GF-D8 (cell line): ENCODE measurements at regions not wholly inside any gene's neighbourhood (a gene's known extent, or its start where the extent isn't known, plus 50 kb on each side); places are given as distances from the start of the nearest gene placed in this dataset.
"Not testable (repeated sequence)": the region's sequence is repeated elsewhere in the genome, so short reads cannot be mapped to it uniquely, and the experiment has no call there.

ENCODE experiments used
- DNase-seq: peaks from one replicate; lab custom pipeline; 2025; lab: John Stamatoyannopoulos, UW

GRCh38 chr6:81002126-81002525 is 750.4 kb downstream of the TENT5A start:
- no peak for DNase-seq

- DNase-seq, result no peak
Observed at GRCh38 chr6:80991316-80991715, 761.2 kb downstream of the TENT5A start.

DNA sequence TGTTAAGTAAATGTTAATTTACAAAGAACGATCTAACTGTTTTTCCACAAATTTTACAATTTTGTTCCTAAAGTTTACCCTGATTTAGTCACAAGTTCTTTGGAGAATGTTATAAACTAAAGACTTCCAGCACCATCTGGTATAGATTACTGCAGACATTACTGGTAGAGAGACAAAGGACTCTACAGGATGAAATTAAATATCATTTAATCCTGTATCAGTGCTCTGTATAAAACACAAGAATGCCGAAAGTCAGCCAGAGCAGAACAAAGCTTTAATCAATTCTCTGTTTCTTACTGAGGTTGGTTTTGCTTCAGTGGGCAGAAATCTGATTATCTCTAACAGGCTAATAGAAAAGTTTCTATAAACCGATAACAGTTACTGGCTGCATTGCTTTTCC is 763.6 kb downstream of the TENT5A start:
- no peak for DNase-seq

- DNase-seq, result no peak
Observed at GRCh38 chr6:80988286-80988685, 764.2 kb downstream of the TENT5A start.

DNA sequence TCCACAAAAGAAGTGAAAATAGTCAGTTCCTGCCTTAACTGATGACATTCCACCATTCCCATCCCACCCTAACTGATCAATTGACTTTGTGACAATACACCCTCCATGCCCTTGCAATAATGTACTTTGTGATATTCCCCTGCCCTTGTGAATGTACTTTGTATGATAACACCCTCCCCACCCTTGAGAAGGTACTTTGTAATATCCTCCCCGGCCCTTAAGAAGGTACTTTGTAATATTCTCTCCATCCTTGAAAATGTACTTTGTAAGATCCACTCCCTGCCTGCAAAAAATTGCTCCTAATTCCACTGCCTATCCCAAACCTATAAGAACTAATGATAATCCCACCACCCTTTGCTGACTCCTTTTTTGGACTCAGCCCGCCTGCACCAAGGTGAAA is 771.3 kb downstream of the TENT5A start:
- not testable (repeated sequence) for DNase-seq

DNA sequence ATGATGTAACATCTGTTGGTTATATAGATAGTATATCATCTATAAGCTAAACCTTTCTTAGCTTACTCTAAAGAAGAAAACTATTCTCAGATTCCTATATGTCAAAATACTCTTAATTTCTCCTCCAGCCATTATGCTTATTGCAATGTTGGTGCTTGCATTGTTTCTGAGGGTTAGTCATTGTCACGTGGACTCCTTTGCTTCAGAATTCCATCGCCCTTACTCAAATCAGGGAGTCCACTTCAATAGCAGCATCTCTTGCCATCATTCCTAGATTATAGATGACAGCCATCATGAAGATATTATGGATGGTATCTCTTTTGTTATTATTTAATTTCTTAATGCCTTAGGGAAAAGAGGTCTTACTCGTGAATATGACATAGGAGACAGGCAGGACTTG is 776.1 kb downstream of the TENT5A start:
- DNase-seq, result no peak

DNA sequence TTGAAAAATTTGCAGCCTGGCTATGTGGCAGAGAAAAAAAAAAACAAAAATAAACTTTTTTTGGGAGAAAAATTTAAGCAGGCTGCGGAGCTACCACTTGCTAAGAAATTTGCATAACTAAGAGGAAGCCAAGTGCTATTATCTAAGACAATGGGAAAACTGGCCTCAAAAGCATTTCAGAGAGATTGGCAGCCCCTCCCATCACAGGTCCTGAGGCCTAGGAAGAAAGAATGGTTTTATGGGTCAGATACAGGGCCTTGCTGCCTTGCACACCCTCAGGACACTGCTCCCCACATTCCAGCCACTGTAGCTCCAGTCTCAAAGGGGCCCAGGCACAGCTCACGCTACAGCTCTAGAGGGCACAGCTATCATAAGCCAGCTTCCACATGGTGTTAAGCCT is 777.9 kb downstream of the TENT5A start:
- no peak for DNase-seq

DNA sequence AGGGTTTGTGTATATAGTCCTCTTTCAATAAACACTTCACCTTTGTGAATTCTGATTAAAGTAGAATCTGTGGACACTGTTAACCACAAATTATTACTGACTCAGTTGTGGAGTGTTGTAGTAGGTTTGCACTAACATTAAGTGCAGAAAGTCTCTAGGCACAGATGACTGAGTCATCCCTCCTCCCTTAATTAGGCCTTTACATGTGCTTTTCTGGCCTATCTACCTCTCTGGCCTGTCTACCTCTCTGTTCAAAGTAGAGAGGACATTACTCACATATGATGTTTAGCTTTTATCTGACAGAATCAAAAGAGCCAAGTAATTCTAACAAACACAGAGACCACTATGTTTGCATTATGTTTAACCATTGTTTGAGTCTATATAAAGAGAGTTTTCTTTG is 783.0 kb downstream of the TENT5A start:
- DNase-seq, result no peak

GRCh38 chr6:80967609-80968008 is 784.9 kb downstream of the TENT5A start:
- no peak for DNase-seq

DNA sequence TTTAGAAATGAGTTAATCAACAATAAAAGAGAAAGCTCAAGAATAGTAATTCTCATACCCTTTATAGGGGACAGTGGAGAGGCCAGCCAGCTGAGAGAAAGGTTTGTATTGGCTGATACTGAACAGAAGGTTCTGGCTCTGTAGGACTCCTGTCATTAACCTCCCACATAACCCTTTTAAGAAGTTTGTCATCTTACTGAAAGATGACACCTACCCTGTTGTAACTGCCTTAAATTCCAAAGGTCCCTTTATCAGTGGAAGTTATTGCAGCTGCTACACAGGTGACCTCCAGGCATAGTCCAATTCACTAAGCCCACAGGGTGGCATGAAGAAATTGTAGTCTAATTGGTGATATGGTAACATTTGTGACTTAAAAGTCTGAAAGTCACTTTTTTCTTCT is 790.1 kb downstream of the TENT5A start:
- no peak for DNase-seq

GRCh38 chr6:80961166-80961565 is 791.3 kb downstream of the TENT5A start:
- DNase-seq, result no peak

DNA sequence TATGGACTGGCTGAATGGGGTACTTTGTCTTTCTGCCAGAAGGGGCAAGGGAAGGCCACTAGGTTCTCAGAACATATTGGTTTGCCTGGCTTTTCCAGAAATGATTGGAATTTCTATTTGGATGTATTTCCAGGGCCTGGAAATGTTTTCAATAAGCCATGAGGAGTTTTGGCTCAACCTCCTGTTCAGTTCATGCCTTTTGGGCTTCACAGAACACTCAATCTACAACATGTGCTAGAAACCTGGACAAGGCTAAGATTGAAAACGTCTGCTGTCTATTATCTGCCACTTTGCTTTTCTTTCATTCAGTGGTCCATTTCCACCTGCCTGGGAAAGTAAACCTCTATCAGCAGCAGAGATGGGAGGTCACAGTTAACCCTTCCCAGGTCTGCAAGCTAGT is 793.4 kb downstream of the TENT5A start:
- no peak for DNase-seq

DNA sequence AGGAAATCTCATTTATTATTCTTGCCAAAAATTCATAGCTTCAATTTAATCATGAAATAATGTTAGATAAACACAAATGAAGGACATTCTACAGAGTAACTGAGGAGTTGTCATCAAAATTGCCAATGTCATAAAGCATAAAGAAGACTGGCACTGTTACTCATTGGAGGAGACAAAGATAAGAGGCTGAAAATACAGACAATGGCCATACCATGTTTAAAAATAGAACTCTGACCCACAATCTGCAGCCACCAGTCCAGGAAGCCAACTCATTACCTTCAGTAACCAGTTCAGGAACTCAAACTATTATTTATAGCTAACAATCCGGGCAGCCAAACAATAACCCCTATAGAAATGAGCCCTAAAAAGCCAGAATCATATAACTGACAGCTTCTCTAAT is 795.6 kb downstream of the TENT5A start:
- DNase-seq, result no peak

DNA sequence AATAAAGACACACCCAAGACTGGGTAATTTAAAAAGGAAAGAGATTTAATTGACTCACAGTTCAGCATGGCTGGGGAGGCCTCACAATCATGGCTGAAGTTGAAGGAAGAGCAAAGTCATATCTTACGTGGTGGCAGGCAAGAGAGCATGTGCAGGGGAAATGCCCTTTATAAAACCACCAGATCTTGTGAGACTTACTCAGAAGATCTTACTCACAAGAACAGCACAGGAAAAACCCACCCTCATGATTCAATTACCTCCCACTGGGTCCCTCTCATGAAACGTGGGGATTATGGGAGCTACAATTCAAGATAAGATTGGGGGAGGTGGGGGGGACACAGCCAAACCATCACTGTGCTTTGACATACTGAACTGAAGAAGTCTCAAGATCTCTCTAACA is 800.0 kb downstream of the TENT5A start:
- not testable (repeated sequence) for DNase-seq

DNA sequence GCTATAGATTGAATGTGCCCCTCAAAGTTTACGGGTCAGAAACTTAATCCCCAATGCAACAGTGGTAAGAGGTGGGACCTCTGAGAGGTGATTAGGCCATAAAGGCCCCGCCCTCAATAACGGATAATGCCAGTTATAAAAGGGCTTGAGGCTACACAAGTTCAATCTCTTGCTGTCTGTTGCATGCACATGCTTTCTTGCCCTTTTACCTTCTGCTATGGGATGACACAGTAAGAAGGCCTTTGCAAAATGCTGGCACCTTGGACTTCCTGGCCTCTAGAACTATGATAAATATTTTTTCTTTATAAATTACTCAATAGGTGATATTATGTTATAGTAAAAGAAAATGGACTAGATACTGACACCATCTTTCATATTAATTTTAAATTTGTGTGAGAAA is 806.1 kb downstream of the TENT5A start:
- DNase-seq, result no peak

GRCh38 chr6:80942911-80943310 is 809.6 kb downstream of the TENT5A start:
- DNase-seq, result no peak

- no peak for DNase-seq
Observed at GRCh38 chr6:80940976-80941375, 811.5 kb downstream of the TENT5A start.

GRCh38 chr6:80940571-80940970 is 811.9 kb downstream of the TENT5A start:
- no peak for DNase-seq

GRCh38 chr6:80939898-80940297 is 812.6 kb downstream of the TENT5A start:
- no peak for DNase-seq

GRCh38 chr6:80939480-80939879 is 813.0 kb downstream of the TENT5A start:
- DNase-seq, result no peak

- no peak for DNase-seq
Observed at GRCh38 chr6:80938131-80938530, 814.4 kb downstream of the TENT5A start.

DNA sequence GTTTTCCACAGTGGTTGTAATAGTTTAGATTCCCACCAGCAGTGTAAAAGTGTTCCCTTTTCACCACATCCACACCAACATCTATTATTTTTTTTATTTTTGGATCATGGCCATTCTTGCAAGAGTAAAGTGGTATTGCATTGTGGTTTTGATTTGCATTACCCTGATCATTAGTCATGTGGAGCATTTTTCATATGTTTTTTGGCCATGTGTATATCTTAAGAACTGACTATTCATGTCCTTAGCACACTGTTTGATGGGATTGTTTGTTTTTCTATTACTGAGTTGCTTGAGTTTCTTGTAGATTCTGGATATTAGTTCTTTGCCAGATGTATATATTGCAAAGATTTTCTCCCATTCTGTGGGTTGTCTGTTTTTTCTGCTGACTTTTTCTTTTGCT is 820.1 kb downstream of the TENT5A start:
- DNase-seq, result no peak

DNA sequence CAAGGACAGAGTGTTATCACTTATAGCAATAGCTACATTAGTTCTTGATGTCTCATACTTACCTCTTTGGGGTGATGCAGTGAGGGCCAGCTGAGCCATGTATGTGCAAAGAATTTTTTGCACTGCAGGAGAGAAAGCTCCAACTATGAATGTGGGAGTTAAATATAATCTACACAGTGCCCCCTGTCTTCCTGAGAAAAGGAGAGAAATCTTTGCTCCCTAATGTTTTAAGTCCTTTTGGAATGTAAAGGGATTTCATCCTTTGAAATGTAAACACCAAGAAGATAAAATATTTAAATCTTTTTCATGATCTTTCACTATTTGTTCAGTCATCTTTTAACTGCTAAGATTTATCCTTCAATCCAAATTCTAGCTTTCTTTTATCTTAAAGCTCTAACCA is 822.1 kb downstream of the TENT5A start:
- no peak for DNase-seq

DNA sequence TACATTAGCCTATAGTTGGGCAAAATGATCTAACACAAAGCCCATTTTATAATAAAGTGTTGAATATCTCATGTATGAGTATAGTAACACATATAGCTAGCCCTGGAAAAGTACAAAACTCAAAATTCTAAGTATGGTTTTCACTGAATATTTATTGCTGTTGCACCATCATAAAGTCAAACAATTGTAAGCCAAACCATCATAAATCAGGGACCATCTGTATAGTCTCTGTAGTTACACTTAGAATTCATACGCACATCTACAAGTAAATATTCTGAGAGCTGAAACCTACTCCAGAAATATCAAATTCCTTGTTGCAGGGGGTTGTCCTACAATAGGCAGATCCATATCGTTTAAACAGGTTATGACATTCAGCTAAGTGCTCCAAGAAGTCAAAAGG is 817.3 kb downstream of the BCKDHB start:
- no peak for DNase-seq

DNA sequence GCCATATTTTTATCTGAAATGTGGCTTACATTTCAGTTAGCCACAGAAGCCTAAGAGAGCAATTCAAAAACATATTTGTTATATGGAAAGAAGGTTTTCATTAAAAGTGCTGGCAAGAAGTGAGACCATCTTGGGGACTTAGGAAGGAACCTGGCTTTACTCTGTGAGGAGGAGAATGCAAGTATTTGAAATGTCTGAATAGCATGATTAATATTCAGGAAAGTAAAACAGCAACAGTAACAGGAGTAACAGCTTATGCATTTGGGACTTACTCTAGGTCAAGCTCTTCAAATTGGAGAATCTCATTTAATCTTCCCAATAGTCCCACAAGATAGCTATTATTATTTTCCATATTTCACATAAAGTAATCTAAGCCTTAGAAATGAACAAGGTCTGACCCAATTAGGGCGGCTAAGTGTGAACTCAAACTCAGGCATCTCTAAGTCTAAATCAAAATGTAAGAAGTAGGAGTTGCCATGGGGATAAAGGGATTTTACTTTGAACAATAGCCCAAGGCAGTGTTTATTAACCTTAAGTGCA is 816.5 kb downstream of the BCKDHB start:
- no peak for DNase-seq
